PC-3 (cell line): ENCODE measurements at regions not wholly inside any gene's neighbourhood (a gene's known extent, or its start where the extent isn't known, plus 50 kb on each side); places are given as distances from the start of the nearest gene placed in this dataset.

Source experiments
- ATAC-seq: fragments of 200-7000 bp; cut with Tn5 transposase; 2 replicates; pipeline ENCODE4 v1.9.1; 2020; ENCODE audit warnings: mild to moderate bottlenecking, moderate library complexity
- BruUV-seq: library from RNA; stranded (reverse); fragments of 400-500 nt; replicated peaks from 2 replicates; lab custom pipeline; 2021; lab: Mats Ljungman, UMichigan
- CTCF ChIA-PET: fragments of 300-600 bp; sonication (Branson Sonifier 250); formaldehyde crosslinking; loops from one replicate; lab custom pipeline; 2022; ENCODE audit warnings: antibody characterized with exemption; lab: Charles Lee
- POLR2A ChIA-PET: fragments of 300-600 bp; sonication (Branson Sonifier 250); formaldehyde crosslinking; loops from one replicate; lab custom pipeline; 2022; ENCODE audit warnings: antibody characterized with exemption; ENCODE audit not compliant: unreplicated experiment; lab: Charles Lee
- DNase-seq: peaks from one replicate; pipeline ENCODE4 v3.0.0-alpha.2; 2015
- H2AFZ ChIP-seq: fragments of 300-600 bp; sonication (generic); 2 replicates; pipeline ENCODE4 v1.6.0; 2016; ENCODE audit warnings: antibody characterized with exemption, low read length
- H3F3A ChIP-seq: fragments of 300-600 bp; sonication (generic); one replicate; pipeline ENCODE4 v1.6.0; 2017; ENCODE audit warnings: antibody characterized with exemption, low read length, control low read depth, mild to moderate bottlenecking; ENCODE audit not compliant: unreplicated experiment
- H3K27ac ChIP-seq: fragments of 300-600 bp; sonication (generic); 2 replicates; pipeline ENCODE4 v1.5.1; 2016; ENCODE audit warnings: mild to moderate bottlenecking, low read length
- H3K27me3 ChIP-seq: fragments of 300-600 bp; sonication (generic); 2 replicates; pipeline ENCODE4 v1.6.1; 2016; ENCODE audit warnings: low read length, mixed read lengths
- H3K36me3 ChIP-seq: fragments of 300-600 bp; sonication (generic); 2 replicates; pipeline ENCODE4 v1.6.1; 2016; ENCODE audit warnings: low read depth, mixed run types, low read length, mixed read lengths
- H3K4me1 ChIP-seq: fragments of 300-600 bp; sonication (generic); 2 replicates; pipeline ENCODE4 v1.5.1; 2016; ENCODE audit warnings: low read length; ENCODE audit not compliant: insufficient read depth
- H3K4me2 ChIP-seq: fragments of 300-600 bp; sonication (generic); 2 replicates; pipeline ENCODE4 v1.6.0; 2016; ENCODE audit warnings: low read length
- H3K4me3 ChIP-seq: fragments of 300-600 bp; sonication (generic); 2 replicates; pipeline ENCODE4 v1.5.1; 2016; ENCODE audit warnings: mild to moderate bottlenecking, low read length, mixed read lengths
- H3K79me2 ChIP-seq: fragments of 300-600 bp; sonication (generic); 2 replicates; pipeline ENCODE4 v1.6.1; 2017; ENCODE audit warnings: low read length, mixed read lengths
- H3K9ac ChIP-seq: fragments of 300-600 bp; sonication (generic); 2 replicates; pipeline ENCODE4 v1.6.0; 2016; ENCODE audit warnings: mild to moderate bottlenecking, low read length
- H3K9me2 ChIP-seq: fragments of 300-600 bp; sonication (generic); replicated peaks from 2 replicates; pipeline ENCODE4 v1.6.1; 2016; ENCODE audit warnings: mixed run types, low read length, mixed read lengths
- H3K9me3 ChIP-seq: fragments of 300-600 bp; sonication (generic); 2 replicates; pipeline ENCODE4 v1.6.1; 2016; ENCODE audit warnings: low read length, mixed read lengths
- H4K20me1 ChIP-seq: fragments of 300-600 bp; sonication (generic); 2 replicates; pipeline ENCODE4 v1.6.1; 2016; ENCODE audit warnings: low read length, mixed read lengths
- EZH2 ChIP-seq: fragments of 300-600 bp; sonication (generic); IDR thresholded peaks from one replicate; pipeline ENCODE4 v1.6.1; 2017; ENCODE audit warnings: antibody characterized with exemption, mild to moderate bottlenecking, low read length; ENCODE audit not compliant: unreplicated experiment
- EZH2phosphoT487 ChIP-seq: fragments of 300-600 bp; sonication (generic); IDR thresholded peaks from 2 replicates; pipeline ENCODE4 v1.6.1; 2018; ENCODE audit warnings: mild to moderate bottlenecking, antibody characterized with exemption, low read length, borderline replicate concordance
- intact Hi-C: fragments of 100-400 bp; cut with micrococcal nuclease; formaldehyde crosslinking; loops from 2 replicates; pipeline ENCODE4 v1.9.0; 2023
- TF ChIP-seq, protein P1 (sequence below): fragments of 300-600 bp; sonication (generic); conservative IDR thresholded peaks from 2 replicates; pipeline ENCODE4 v1.5.1; 2017; ENCODE audit warnings: antibody characterized with exemption, low read depth, mild to moderate bottlenecking, low read length

DNA sequence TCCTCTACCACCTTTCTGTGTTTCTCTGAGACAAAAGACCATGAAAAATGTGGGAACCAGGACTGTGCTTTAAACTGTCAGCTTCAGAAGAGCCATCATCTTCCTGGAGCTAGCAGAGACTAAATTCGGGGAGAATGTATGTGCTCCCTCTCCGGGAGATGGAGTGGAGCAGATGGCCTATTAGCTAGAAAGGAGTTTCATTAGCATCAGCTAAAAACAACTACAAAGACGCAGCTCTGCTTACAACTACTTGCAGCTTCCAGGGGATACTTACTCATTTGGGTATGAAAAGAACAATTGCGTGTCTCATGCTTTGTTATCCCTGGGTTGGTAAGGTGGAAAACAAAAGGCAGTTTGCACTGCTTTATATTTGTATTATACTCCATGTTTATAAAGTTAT, 159.6 kb downstream of the MFSD1 start:
- Histone ChIP-seq H3K4me1 (no peaks in the 10 kb centered on the region), H3K9me2 (no peaks in the 10 kb centered on the region), H3K9me3 (no peaks in the 10 kb centered on the region), H3K4me2 (no peak overlapping the region), H3K9ac (no peak overlapping the region), H3K36me3 (no peaks in the 10 kb centered on the region), H3K27ac (no peak overlapping the region), H3K79me2 (no peaks in the 10 kb centered on the region), H3K27me3 (no peaks in the 10 kb centered on the region), H4K20me1 (no peaks in the 10 kb centered on the region), H3K4me3 (no peak overlapping the region), H2AFZ (no peak overlapping the region), H3F3A (no peaks in the 10 kb centered on the region)
- TF ChIP-seq, protein P1, sequence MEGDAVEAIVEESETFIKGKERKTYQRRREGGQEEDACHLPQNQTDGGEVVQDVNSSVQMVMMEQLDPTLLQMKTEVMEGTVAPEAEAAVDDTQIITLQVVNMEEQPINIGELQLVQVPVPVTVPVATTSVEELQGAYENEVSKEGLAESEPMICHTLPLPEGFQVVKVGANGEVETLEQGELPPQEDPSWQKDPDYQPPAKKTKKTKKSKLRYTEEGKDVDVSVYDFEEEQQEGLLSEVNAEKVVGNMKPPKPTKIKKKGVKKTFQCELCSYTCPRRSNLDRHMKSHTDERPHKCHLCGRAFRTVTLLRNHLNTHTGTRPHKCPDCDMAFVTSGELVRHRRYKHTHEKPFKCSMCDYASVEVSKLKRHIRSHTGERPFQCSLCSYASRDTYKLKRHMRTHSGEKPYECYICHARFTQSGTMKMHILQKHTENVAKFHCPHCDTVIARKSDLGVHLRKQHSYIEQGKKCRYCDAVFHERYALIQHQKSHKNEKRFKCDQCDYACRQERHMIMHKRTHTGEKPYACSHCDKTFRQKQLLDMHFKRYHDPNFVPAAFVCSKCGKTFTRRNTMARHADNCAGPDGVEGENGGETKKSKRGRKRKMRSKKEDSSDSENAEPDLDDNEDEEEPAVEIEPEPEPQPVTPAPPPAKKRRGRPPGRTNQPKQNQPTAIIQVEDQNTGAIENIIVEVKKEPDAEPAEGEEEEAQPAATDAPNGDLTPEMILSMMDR, result no peak
- no peak for TF ChIP-seq EZH2
- TF ChIP-seq EZH2phosphoT487, result no peak
- ATAC-seq (no peak), DNase-seq (no peak)
- no TSS peak for BruUV-seq
- ChIA-PET POLR2A (no interaction called here), CTCF (no interaction called here)
- intact Hi-C loops, result no loop called here

DNA sequence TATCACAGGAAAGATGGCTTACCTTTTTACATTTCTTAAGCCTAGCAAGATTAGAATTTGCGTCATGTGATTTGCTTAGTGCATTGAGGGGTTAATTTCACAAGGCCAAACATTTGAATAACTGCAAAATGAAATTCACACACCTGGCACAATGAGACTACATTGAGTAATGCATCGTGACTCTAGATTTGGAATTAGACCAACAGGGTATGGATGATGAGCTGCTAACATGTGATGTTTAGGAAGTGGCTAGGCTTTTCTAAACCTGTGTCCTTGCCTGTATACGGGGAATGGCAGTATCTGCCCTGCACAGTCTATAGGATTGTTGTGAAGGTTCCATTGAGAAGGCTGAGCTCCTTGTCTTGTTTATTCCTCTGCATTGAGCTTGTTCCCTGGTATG, 160.1 kb downstream of the MFSD1 start:
- Histone ChIP-seq H3K4me2 (no peak overlapping the region), H3F3A (no peaks in the 10 kb centered on the region), H3K9me3 (no peaks in the 10 kb centered on the region), H3K79me2 (no peaks in the 10 kb centered on the region), H4K20me1 (no peaks in the 10 kb centered on the region), H3K9ac (no peak overlapping the region), H3K27me3 (no peaks in the 10 kb centered on the region), H3K4me1 (no peaks in the 10 kb centered on the region), H3K27ac (no peak overlapping the region), H2AFZ (no peak overlapping the region), H3K36me3 (no peaks in the 10 kb centered on the region), H3K4me3 (no peak overlapping the region), H3K9me2 (no peaks in the 10 kb centered on the region)
- ChIA-PET POLR2A (no interaction called here), CTCF (no interaction called here)
- ATAC-seq (no peak), DNase-seq (peak; percentile 24)
- TF ChIP-seq EZH2 (no peak), EZH2phosphoT487 (no peak)
- TF ChIP-seq, protein P1, result no peak
- intact Hi-C loops, result no loop called here
- BruUV-seq, result no TSS peak

DNA sequence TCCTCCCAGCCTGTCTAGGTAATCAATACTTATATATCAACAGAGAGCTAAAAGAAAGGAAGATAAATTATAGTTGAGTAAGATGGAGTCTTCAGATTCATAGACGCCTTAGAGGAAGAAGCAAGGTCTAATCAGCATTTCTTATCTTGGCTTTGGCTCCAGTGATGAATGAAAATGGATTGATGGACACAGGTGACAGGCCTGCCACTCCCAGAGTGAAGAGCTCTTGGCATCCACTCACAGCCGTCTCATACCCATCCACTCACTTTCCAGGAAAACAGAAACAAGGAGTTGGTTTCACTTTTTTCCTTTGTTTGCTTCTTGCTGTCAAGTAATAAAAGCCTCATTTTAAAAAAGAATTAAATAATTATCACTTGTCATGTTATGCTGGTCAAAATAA, 168.2 kb downstream of the MFSD1 start:
- Histone ChIP-seq H3K36me3 (no peaks in the 10 kb centered on the region), H3K9me3 (no peaks in the 10 kb centered on the region), H3K79me2 (no peaks in the 10 kb centered on the region), H3K9me2 (no peaks in the 10 kb centered on the region), H3K27ac (no peak overlapping the region), H3F3A (no peaks in the 10 kb centered on the region), H3K4me2 (no peak overlapping the region), H3K4me1 (no peaks in the 10 kb centered on the region), H4K20me1 (no peaks in the 10 kb centered on the region), H3K27me3 (no peaks in the 10 kb centered on the region), H3K9ac (no peak overlapping the region), H3K4me3 (no peak overlapping the region), H2AFZ (no peak overlapping the region)
- no TSS peak for BruUV-seq
- DNase-seq, result no peak
- ChIA-PET POLR2A (no interaction called here), CTCF (no interaction called here)
- intact Hi-C loops, result no loop called here
- TF ChIP-seq, protein P1, result no peak
- no peak for TF ChIP-seq EZH2phosphoT487
- no peak for TF ChIP-seq EZH2
- no peak for ATAC-seq
